ENCODE measurements at regions not wholly inside any gene's neighbourhood (a gene's known extent, or its start where the extent isn't known, plus 50 kb on each side); places are given as distances from the start of the nearest gene placed in this dataset.

- TF ChIP-seq CTCF (IDR thresholded peaks at IDR 0.05; ENCODE audit: insufficient read depth, low read depth, low read length, missing control alignments) = no peak
- no peak for DNase-seq (ENCODE audit: low read depth)
Observed at GRCh38 chr2:188784269-188784762, 189.9 kb upstream of the COL3A1 start.

GRCh38 chr2:188785061-188785460 lies 189.1 kb upstream of the COL3A1 start:
- DNase-seq (ENCODE audit: low read depth) = no peak
- TF ChIP-seq CTCF (IDR thresholded peaks at IDR 0.05; ENCODE audit: insufficient read depth, low read depth, low read length, missing control alignments) = no peak

More at GRCh38 chr2:188784269-188784762, 189.9 kb upstream of the COL3A1 start:
- H3K4me3 ChIP-seq (ENCODE audit: low read length) = no peak overlapping the region

GRCh38 chr2:188785490-188785889 lies 188.7 kb upstream of the COL3A1 start:
- no peak for TF ChIP-seq CTCF (IDR thresholded peaks at IDR 0.05; ENCODE audit: insufficient read depth, low read depth, low read length, missing control alignments)
- H3K4me3 ChIP-seq (ENCODE audit: low read length) = no peak overlapping the region
- no peak for DNase-seq (ENCODE audit: low read depth)

More at GRCh38 chr2:188785061-188785460, 189.1 kb upstream of the COL3A1 start:
- H3K4me3 ChIP-seq (ENCODE audit: low read length) = no peak overlapping the region

GRCh38 chr2:188786368-188786841 lies 187.8 kb upstream of the COL3A1 start:
- peak; percentile 79 for DNase-seq (ENCODE audit: low read depth)
- no peak overlapping the region for H3K4me3 ChIP-seq (ENCODE audit: low read length)
- no peak for TF ChIP-seq CTCF (IDR thresholded peaks at IDR 0.05; ENCODE audit: insufficient read depth, low read depth, low read length, missing control alignments)

- no peak for TF ChIP-seq CTCF (IDR thresholded peaks at IDR 0.05; ENCODE audit: insufficient read depth, low read depth, low read length, missing control alignments)
- no peak overlapping the region for H3K4me3 ChIP-seq (ENCODE audit: low read length)
- DNase-seq (ENCODE audit: low read depth) = peak; percentile 60
Observed at GRCh38 chr2:188787021-188787657, 187.0 kb upstream of the COL3A1 start.

GRCh38 chr2:188787658-188788240 lies 186.4 kb upstream of the COL3A1 start:
- no peak for TF ChIP-seq CTCF (IDR thresholded peaks at IDR 0.05; ENCODE audit: insufficient read depth, low read depth, low read length, missing control alignments)
- DNase-seq (ENCODE audit: low read depth) = no peak
- no peak overlapping the region for H3K4me3 ChIP-seq (ENCODE audit: low read length)

Data from epithelial cell of esophagus (primary cell).